ENCODE measurements at regions not wholly inside any gene's neighbourhood (a gene's known extent, or its start where the extent isn't known, plus 50 kb on each side); places are given as distances from the start of the nearest gene placed in this dataset.

DNA sequence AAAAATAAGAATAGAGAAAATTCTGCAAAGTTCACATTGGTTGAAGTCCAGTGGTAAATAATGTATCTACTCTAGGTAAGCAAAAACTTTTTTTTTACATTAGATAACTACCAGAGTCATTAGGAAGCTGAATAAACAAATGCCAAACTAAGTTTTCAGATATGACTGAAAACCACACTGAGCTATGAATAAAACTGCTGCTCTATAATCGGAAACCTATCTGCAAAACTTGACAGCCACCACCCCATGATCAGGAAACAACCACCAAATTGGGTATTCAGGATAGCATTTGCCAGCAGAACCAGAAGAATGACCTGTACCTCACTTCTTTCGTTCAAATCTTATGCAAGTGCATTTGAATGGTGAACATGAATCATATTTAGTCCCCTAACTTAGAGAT is 173.0 kb upstream of the TET2 start:
- TF ChIP-seq, protein P1, sequence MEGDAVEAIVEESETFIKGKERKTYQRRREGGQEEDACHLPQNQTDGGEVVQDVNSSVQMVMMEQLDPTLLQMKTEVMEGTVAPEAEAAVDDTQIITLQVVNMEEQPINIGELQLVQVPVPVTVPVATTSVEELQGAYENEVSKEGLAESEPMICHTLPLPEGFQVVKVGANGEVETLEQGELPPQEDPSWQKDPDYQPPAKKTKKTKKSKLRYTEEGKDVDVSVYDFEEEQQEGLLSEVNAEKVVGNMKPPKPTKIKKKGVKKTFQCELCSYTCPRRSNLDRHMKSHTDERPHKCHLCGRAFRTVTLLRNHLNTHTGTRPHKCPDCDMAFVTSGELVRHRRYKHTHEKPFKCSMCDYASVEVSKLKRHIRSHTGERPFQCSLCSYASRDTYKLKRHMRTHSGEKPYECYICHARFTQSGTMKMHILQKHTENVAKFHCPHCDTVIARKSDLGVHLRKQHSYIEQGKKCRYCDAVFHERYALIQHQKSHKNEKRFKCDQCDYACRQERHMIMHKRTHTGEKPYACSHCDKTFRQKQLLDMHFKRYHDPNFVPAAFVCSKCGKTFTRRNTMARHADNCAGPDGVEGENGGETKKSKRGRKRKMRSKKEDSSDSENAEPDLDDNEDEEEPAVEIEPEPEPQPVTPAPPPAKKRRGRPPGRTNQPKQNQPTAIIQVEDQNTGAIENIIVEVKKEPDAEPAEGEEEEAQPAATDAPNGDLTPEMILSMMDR (IDR thresholded peaks at IDR 0.05; ENCODE audit: borderline replicate concordance, extremely low read depth, low read length, poor library complexity, severe bottlenecking): no peak
- no peak for TF ChIP-seq EZH2 (IDR thresholded peaks at IDR 0.05; ENCODE audit: borderline replicate concordance, low read depth, low read length, severe bottlenecking)

Data from DND-41 (cell line).